ENCODE measurements at regions not wholly inside any gene's neighbourhood (a gene's known extent, or its start where the extent isn't known, plus 50 kb on each side); places are given as distances from the start of the nearest gene placed in this dataset.

DNA sequence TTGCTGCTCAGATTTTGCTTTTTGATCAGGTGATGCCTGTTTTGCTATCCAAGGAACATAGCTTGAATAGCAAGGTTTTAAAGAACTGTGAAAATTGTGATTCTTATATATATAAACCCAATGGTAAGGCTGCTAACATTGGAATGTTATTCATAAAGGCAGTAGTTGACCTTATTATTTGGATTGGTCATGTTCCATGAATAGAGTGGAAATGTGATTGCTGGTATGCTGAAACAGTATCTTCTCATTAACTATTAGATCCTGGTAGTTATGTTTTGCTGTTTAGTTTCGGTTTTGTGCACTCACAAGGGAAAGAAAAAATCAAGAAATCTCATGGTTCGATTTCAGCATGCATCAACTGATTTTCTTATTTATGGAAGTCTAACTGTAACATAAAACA lies 78.7 kb upstream of the NPHP3 start:
- TF ChIP-seq, protein P1, sequence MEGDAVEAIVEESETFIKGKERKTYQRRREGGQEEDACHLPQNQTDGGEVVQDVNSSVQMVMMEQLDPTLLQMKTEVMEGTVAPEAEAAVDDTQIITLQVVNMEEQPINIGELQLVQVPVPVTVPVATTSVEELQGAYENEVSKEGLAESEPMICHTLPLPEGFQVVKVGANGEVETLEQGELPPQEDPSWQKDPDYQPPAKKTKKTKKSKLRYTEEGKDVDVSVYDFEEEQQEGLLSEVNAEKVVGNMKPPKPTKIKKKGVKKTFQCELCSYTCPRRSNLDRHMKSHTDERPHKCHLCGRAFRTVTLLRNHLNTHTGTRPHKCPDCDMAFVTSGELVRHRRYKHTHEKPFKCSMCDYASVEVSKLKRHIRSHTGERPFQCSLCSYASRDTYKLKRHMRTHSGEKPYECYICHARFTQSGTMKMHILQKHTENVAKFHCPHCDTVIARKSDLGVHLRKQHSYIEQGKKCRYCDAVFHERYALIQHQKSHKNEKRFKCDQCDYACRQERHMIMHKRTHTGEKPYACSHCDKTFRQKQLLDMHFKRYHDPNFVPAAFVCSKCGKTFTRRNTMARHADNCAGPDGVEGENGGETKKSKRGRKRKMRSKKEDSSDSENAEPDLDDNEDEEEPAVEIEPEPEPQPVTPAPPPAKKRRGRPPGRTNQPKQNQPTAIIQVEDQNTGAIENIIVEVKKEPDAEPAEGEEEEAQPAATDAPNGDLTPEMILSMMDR (IDR thresholded peaks at IDR 0.05) = no peak
- no peak for TF ChIP-seq POLR2A (IDR thresholded peaks at IDR 0.05)

Measured in lower leg skin (tissue), 3 donors.